Erythroblast (primary cell): ENCODE measurements at regions not wholly inside any gene's neighbourhood (a gene's known extent, or its start where the extent isn't known, plus 50 kb on each side); places are given as distances from the start of the nearest gene placed in this dataset.

Experiments used
- GATA1 ChIP-seq: IDR thresholded peaks from 2 replicates; pipeline ENCODE4 v1.6.1; 2011; ENCODE audit warnings: low read depth, mild to moderate bottlenecking, control low read depth, low read length, moderate library complexity
- POLR2A ChIP-seq: IDR thresholded peaks from 2 replicates; pipeline ENCODE4 v1.6.1; 2011; ENCODE audit warnings: mild to moderate bottlenecking, low read length

DNA sequence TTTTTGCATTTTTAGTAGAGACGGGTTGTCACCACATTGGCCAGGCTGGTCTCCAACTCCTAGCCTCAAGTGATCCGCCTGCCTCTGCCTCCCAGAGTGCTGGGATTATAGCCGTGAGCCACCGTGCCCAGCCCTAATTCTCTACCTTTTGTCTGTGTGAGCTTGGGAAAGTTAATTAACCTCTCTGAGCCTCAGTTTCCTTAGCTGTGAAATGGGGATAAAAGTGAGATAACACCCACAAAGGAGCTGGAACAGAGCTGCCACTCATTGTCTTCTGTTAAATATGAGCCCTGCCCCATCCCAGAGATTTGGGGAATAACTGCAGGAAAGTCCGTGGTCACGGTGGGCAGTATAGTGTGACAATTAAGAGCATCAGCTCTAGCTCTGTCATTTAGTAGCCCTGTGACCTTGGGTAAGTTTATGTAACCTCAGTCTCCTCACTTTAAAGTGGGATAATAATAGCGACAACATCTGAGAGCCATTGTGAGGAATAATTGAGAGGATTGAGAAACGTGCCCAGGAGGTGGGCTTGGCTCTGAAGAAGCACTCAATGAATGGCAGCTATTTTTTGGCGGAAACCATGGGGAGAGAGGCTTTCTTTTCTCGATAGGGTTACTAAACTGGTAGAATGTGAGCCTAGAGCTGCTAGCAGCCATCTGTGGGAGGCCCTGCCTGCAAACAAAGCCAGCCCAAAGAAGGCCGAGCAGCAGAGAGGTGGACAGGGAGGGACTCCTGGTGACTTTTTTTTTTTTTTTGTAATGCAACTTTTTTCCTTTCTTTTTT lies 60.8 kb upstream of the MED13L start:
- no peak for TF ChIP-seq POLR2A
- no peak for TF ChIP-seq GATA1
